HTR-8/SVneo (cell line): ENCODE measurements at regions not wholly inside any gene's neighbourhood (a gene's known extent, or its start where the extent isn't known, plus 50 kb on each side); places are given as distances from the start of the nearest gene placed in this dataset.
A peak's percentile ranks its signal among the peaks of the same experiment; 100 is the strongest.

ENCODE experiments used
- DNase-seq: peaks from one replicate; pipeline ENCODE4 v3.0.0; 2011; ENCODE audit warnings: low spot score, mixed read lengths; ENCODE audit not compliant: insufficient read length
- FAIRE-seq: peaks from 2 replicates; lab custom pipeline; 2011; peaks lifted over from hg19 to GRCh38; lab: Jason Lieb, UNC

- FAIRE-seq = no peak
- peak; percentile 5 for DNase-seq
These were observed 665.0 kb downstream of the NR2F1-AS1 start for GRCh38 chr5:92916036-92916435.

GRCh38 chr5:92912283-92912682 lies 668.7 kb downstream of the NR2F1-AS1 start:
- DNase-seq (no peak), FAIRE-seq (no peak)

GRCh38 chr5:92911851-92912250 lies 669.2 kb downstream of the NR2F1-AS1 start:
- DNase-seq (no peak), FAIRE-seq (no peak)

GRCh38 chr5:92911293-92911692 lies 669.7 kb downstream of the NR2F1-AS1 start:
- no peak for DNase-seq
- FAIRE-seq = no peak

GRCh38 chr5:92909602-92909962 lies 671.4 kb downstream of the NR2F1-AS1 start:
- FAIRE-seq = no peak
- peak; percentile 5 for DNase-seq

- DNase-seq = no peak
- FAIRE-seq = no peak
These were observed 671.9 kb downstream of the NR2F1-AS1 start for GRCh38 chr5:92908952-92909601.

GRCh38 chr5:92907938-92908606 lies 672.9 kb downstream of the NR2F1-AS1 start:
- FAIRE-seq = no peak
- no peak for DNase-seq

- no peak for DNase-seq
These were observed 674.1 kb downstream of the NR2F1-AS1 start for GRCh38 chr5:92906798-92907376.

GRCh38 chr5:92904021-92904420 lies 677.0 kb downstream of the NR2F1-AS1 start:
- no peak for FAIRE-seq
- DNase-seq = no peak

More at GRCh38 chr5:92906798-92907376, 674.1 kb downstream of the NR2F1-AS1 start:
- FAIRE-seq = no peak

- DNase-seq (no peak), FAIRE-seq (no peak)
These were observed 681.4 kb downstream of the NR2F1-AS1 start for GRCh38 chr5:92899611-92900010.

- DNase-seq (no peak), FAIRE-seq (no peak)
These were observed 684.3 kb downstream of the NR2F1-AS1 start for GRCh38 chr5:92896722-92897121.

- DNase-seq = no peak
- FAIRE-seq = no peak
These were observed 690.2 kb downstream of the NR2F1-AS1 start for GRCh38 chr5:92890841-92891244.

GRCh38 chr5:92889140-92889539 lies 691.9 kb downstream of the NR2F1-AS1 start:
- DNase-seq = no peak
- FAIRE-seq = no peak

- no peak for DNase-seq
- no peak for FAIRE-seq
These were observed 693.8 kb downstream of the NR2F1-AS1 start for GRCh38 chr5:92887254-92887653.

GRCh38 chr5:92886751-92887150 lies 694.3 kb downstream of the NR2F1-AS1 start:
- DNase-seq (no peak), FAIRE-seq (no peak)

GRCh38 chr5:92885950-92886349 lies 695.1 kb downstream of the NR2F1-AS1 start:
- no peak for DNase-seq
- FAIRE-seq = no peak

- DNase-seq (no peak), FAIRE-seq (no peak)
These were observed 696.5 kb downstream of the NR2F1-AS1 start for GRCh38 chr5:92884469-92884868.

GRCh38 chr5:92879806-92880543 lies 701.0 kb downstream of the NR2F1-AS1 start:
- FAIRE-seq = no peak
- DNase-seq = no peak

GRCh38 chr5:92874790-92875189 lies 706.2 kb downstream of the NR2F1-AS1 start:
- no peak for FAIRE-seq
- DNase-seq = no peak

- DNase-seq = no peak
- no peak for FAIRE-seq
These were observed 712.6 kb downstream of the NR2F1-AS1 start for GRCh38 chr5:92868442-92868841.

GRCh38 chr5:92864591-92864990 lies 716.4 kb downstream of the NR2F1-AS1 start:
- DNase-seq (no peak), FAIRE-seq (no peak)
